SK-N-SH (cell line): ENCODE measurements at regions not wholly inside any gene's neighbourhood (a gene's known extent, or its start where the extent isn't known, plus 50 kb on each side); places are given as distances from the start of the nearest gene placed in this dataset.

Source experiments
- CTCF ChIA-PET: fragments of 300-600, 350-600 bp; formaldehyde crosslinking; extraction: SDS; loops from one replicate; lab custom pipeline; 2021; lab: Yijun Ruan, JAX
- POLR2A ChIA-PET: fragments of 350-600 bp; sonication (Branson Sonifier 250); formaldehyde crosslinking; extraction: SDS; loops from one replicate; lab custom pipeline; 2020; ENCODE audit warnings: antibody characterized with exemption, inconsistent platforms; lab: Yijun Ruan, JAX
- DNase-seq: peaks from one replicate; pipeline ENCODE4 v3.0.0; 2012
- H2AFZ ChIP-seq: fragments of 200-600 bp; sonication (generic); 2 replicates; pipeline ENCODE4 v1.8.1; 2016; ENCODE audit warnings: antibody characterized with exemption, mild to moderate bottlenecking, low read depth
- H3F3A ChIP-seq: fragments of 200-600 bp; sonication (generic); replicated peaks from 2 replicates; pipeline ENCODE3; 2016; ENCODE audit warnings: antibody characterized with exemption, mild to moderate bottlenecking; ENCODE audit not compliant: insufficient read depth
- H3K27ac ChIP-seq, 2 experiments: fragments of 200-500 bp in 1 of 2; fragments of 200-600 bp in 1 of 2; sonication (Bioruptor generic) in 1 of 2; sonication (generic), shearing (Covaris generic) in 1 of 2; 2 replicates each; pipeline versions ENCODE4 v1.5.1 to v1.6.1; 2014 to 2016; ENCODE audit warnings: low read depth in 2 of 2, inconsistent platforms in 1 of 2, low read length in 1 of 2, mild to moderate bottlenecking in 1 of 2, mixed read lengths in 1 of 2
- H3K27me3 ChIP-seq: fragments of 200-600 bp; sonication (generic), shearing (Covaris generic); 2 replicates; pipeline ENCODE4 v1.6.1; 2016; ENCODE audit warnings: mixed run types; ENCODE audit not compliant: insufficient read depth
- H3K36me3 ChIP-seq, 2 experiments: fragments of 200-500 bp in 1 of 2; fragments of 200-600 bp in 1 of 2; sonication (Bioruptor generic) in 1 of 2; sonication (generic) in 1 of 2; replicated peaks in 1 of 2; 2 replicates each; pipeline versions ENCODE3 to v1.5.1; 2014 to 2016; ENCODE audit warnings: low read length in 1 of 2, mild to moderate bottlenecking in 1 of 2; ENCODE audit not compliant: insufficient read depth in 2 of 2, control insufficient read depth in 1 of 2
- H3K4me1 ChIP-seq, 2 experiments: fragments of 200-500 bp in 1 of 2; fragments of 200-600 bp in 1 of 2; sonication (Bioruptor generic) in 1 of 2; sonication (generic), shearing (Covaris generic) in 1 of 2; 2 replicates each; pipeline versions ENCODE4 v1.5.1 to v1.6.1; 2014 to 2016; ENCODE audit warnings: low read depth in 1 of 2, low read length in 1 of 2, mixed run types in 1 of 2; ENCODE audit not compliant: insufficient read depth in 2 of 2, control insufficient read depth in 1 of 2
- H3K4me2 ChIP-seq: fragments of 200-600 bp; sonication (generic), shearing (Covaris generic); 2 replicates; pipeline ENCODE4 v1.6.1; 2017; ENCODE audit warnings: mixed run types
- H3K4me3 ChIP-seq, 2 experiments: fragments of 200-500 bp in 1 of 2; fragments of 200-600 bp in 1 of 2; sonication (Bioruptor generic) in 1 of 2; sonication (generic), shearing (Covaris generic) in 1 of 2; 2 replicates each; pipeline versions ENCODE4 v1.5.1 to v1.8.1; 2014 to 2016; ENCODE audit warnings: low read depth in 2 of 2, inconsistent platforms in 1 of 2, low read length in 1 of 2, mild to moderate bottlenecking in 1 of 2, mixed read lengths in 1 of 2, moderate library complexity in 1 of 2
- H3K79me2 ChIP-seq: fragments of 200-600 bp; sonication (generic); 2 replicates; pipeline ENCODE4 v1.8.1; 2017; ENCODE audit warnings: mild to moderate bottlenecking; ENCODE audit not compliant: insufficient read depth
- H3K9ac ChIP-seq: fragments of 200-600 bp; sonication (generic); 2 replicates; pipeline ENCODE4 v1.6.1; 2017; ENCODE audit warnings: mixed run types
- H3K9me2 ChIP-seq: fragments of 200-600 bp; sonication (generic); 2 replicates; pipeline ENCODE4 v1.6.1; 2017; ENCODE audit warnings: mixed run types
- H3K9me3 ChIP-seq: fragments of 200-600 bp; sonication (generic); 2 replicates; pipeline ENCODE4 v1.6.1; 2017; ENCODE audit warnings: mixed run types, mild to moderate bottlenecking, moderate library complexity
- H4K20me1 ChIP-seq: fragments of 200-600 bp; sonication (generic); 2 replicates; pipeline ENCODE4 v1.6.1; 2017; ENCODE audit warnings: mild to moderate bottlenecking, mixed run types; ENCODE audit not compliant: insufficient read depth
- EP300 ChIP-seq, 2 experiments: IDR thresholded peaks; 2 replicates each; pipeline versions ENCODE4 v1.4.0 to v1.6.1; 2012; ENCODE audit warnings: borderline replicate concordance in 1 of 2, low read depth in 1 of 2, low read length in 1 of 2
- EZH2phosphoT487 ChIP-seq: fragments of 200-600 bp; sonication (generic); IDR thresholded peaks from 2 replicates; pipeline ENCODE4 v1.6.1; 2017; ENCODE audit warnings: low read depth, mixed run types, mild to moderate bottlenecking, antibody characterized with exemption, moderate library complexity, borderline replicate concordance
- FOXJ3 ChIP-seq: sonication (generic); formaldehyde crosslinking; IDR thresholded peaks from 2 replicates; pipeline ENCODE4 v1.5.1; 2020; ENCODE audit warnings: mild to moderate bottlenecking, missing genetic modification reagents
- FOXM1 ChIP-seq: IDR thresholded peaks from 2 replicates; pipeline ENCODE4 v1.4.0; 2012; ENCODE audit warnings: low read depth, mild to moderate bottlenecking
- GABPA ChIP-seq: IDR thresholded peaks from 2 replicates; pipeline ENCODE4 v1.4.0; 2012; ENCODE audit warnings: low read depth, mild to moderate bottlenecking
- MAX ChIP-seq: IDR thresholded peaks from 2 replicates; pipeline ENCODE4 v1.4.0; 2012; ENCODE audit warnings: low read depth
- RAD21 ChIP-seq: IDR thresholded peaks from 2 replicates; pipeline ENCODE4 v1.6.1; 2012; ENCODE audit warnings: mild to moderate bottlenecking, low read length
- RCOR1 ChIP-seq: fragments of 150-350 bp; IDR thresholded peaks from 2 replicates; pipeline ENCODE4 v1.6.1; 2017; ENCODE audit warnings: antibody characterized with exemption, low read length
- REST ChIP-seq: IDR thresholded peaks from 2 replicates; pipeline ENCODE4 v1.6.1; 2012; ENCODE audit warnings: mild to moderate bottlenecking, low read depth, low read length, moderate library complexity
- RFX5 ChIP-seq: IDR thresholded peaks from 2 replicates; pipeline ENCODE4 v1.6.1; 2012; ENCODE audit warnings: mild to moderate bottlenecking, improper control_type of control experiment, low read length
- RXRA ChIP-seq: IDR thresholded peaks from 2 replicates; pipeline ENCODE4 v1.4.0; 2012; ENCODE audit warnings: low read depth, mild to moderate bottlenecking, borderline replicate concordance
- SIN3A ChIP-seq: IDR thresholded peaks from 2 replicates; pipeline ENCODE4 v1.6.1; 2012; ENCODE audit warnings: low read depth, mild to moderate bottlenecking, low read length, moderate library complexity, borderline replicate concordance
- SMC3 ChIP-seq: IDR thresholded peaks from 2 replicates; pipeline ENCODE4 v1.6.1; 2012; ENCODE audit warnings: low read depth, low read length, improper control_type of control experiment
- TEAD4 ChIP-seq: IDR thresholded peaks from 2 replicates; pipeline ENCODE4 v1.4.0; 2012; ENCODE audit warnings: mild to moderate bottlenecking, borderline replicate concordance; ENCODE audit not compliant: insufficient read depth
- USF1 ChIP-seq: IDR thresholded peaks from 2 replicates; pipeline ENCODE4 v1.4.0; 2012; ENCODE audit warnings: low read depth, borderline replicate concordance
- USF2 ChIP-seq: fragments of 150-350 bp; IDR thresholded peaks from 2 replicates; pipeline ENCODE4 v1.6.1; 2017; ENCODE audit warnings: antibody characterized with exemption, low read length, low read depth, borderline replicate concordance
- YY1 ChIP-seq: IDR thresholded peaks from 2 replicates; pipeline ENCODE4 v1.4.0; 2012; ENCODE audit warnings: low read depth, mild to moderate bottlenecking
- ZBTB33 ChIP-seq: IDR thresholded peaks from 2 replicates; pipeline ENCODE4 v1.4.0; 2012; ENCODE audit warnings: low read depth, borderline replicate concordance
- WGBS: methylation state at CpG from one replicate; pipeline ENCODE4 v1.1.6; 2017; ENCODE audit warnings: low lambda C conversion rate; 5-methylcytosine and 5-hydroxymethylcytosine counted together

- no peaks in the 10 kb centered on the region for H3K9me2 ChIP-seq
- peaks cover 0 to 5% of the 10 kb centered on the region in 2 experiments; a peak in 2 of 4 replicates for H3K4me1 ChIP-seq
- no peaks in the 10 kb centered on the region for H3K79me2 ChIP-seq
- no peaks in the 10 kb centered on the region for H3K36me3 ChIP-seq
- no peak for DNase-seq
- H3K4me2 ChIP-seq, result no peak overlapping the region
- H3F3A ChIP-seq, result no peaks in the 10 kb centered on the region
- POLR2A ChIA-PET, result no interaction called here
- no peaks in the 10 kb centered on the region for H3K27me3 ChIP-seq
- CTCF ChIA-PET, result no interaction called here
- TF ChIP-seq FOXM1 (no peak), RFX5 (no peak), SIN3A (no peak), ZBTB33 (no peak), FOXJ3 (CRISPR knock-in tag) (no peak), TEAD4 (no peak), YY1 (no peak), MAX (no peak), EZH2phosphoT487 (no peak), EP300 (IDR thresholded peaks at IDR 0.05; ENCODE audit: borderline replicate concordance in 1 of 2, low read depth in 1 of 2, low read length in 1 of 2) (no peak), RCOR1 (no peak), SMC3 (no peak), RXRA (no peak), USF1 (no peak), USF2 (no peak), RAD21 (no peak), GABPA (no peak), REST (no peak)
- no peak overlapping the region for H3K27ac ChIP-seq
- no peak overlapping the region for H3K9ac ChIP-seq
- no peaks in the 10 kb centered on the region for H4K20me1 ChIP-seq
- H3K9me3 ChIP-seq, result no peaks in the 10 kb centered on the region
- WGBS, result 89% methylated on average over 3 of the region's 3 CpGs
- H3K4me3 ChIP-seq, result no peak overlapping the region
- no peak overlapping the region for H2AFZ ChIP-seq
These were observed 100.1 kb upstream of the ADTRP start for GRCh38 chr6:11878735-11879134.
